ENCODE measurements at regions not wholly inside any gene's neighbourhood (a gene's known extent, or its start where the extent isn't known, plus 50 kb on each side); places are given as distances from the start of the nearest gene placed in this dataset.

DNA sequence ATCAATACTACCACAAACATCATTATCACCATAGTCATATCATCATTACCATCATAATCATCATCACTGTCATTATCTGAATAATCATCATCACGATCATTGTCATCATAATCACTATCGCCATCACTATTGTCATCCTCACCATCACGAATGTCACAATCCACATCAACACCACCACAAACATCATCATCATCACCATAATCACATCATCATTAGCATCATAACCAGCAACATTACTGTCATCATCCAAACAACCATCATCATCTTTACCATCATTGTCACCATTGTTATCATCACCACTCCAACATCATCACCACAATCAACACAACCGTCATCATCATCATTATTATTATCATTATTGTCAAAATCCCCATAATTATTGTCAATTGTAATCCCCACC, 61.2 kb downstream of the MBD3L1 start:
- DNase-seq (ENCODE audit: low spot score), result no peak

DNA sequence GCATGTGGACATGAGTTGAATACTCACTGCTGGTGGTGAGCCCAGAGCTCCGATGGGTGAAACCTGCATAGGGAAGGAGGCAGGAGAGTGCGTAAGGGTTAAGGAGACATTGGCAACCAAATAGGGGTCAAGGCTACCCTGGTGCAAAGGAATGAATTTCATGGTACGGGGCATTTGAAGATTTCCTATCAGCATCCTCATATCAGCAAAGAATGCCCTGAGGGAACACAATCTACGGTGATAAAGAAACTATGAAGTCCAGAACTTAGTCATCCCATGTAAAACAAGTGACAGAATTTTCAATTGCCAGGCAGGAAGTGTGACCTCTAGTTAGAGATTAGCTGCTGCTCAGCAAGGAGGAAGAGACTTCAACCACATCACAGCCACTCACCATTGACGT, 64.9 kb downstream of the MBD3L1 start:
- DNase-seq (ENCODE audit: low spot score), result peak; percentile 31

DNA sequence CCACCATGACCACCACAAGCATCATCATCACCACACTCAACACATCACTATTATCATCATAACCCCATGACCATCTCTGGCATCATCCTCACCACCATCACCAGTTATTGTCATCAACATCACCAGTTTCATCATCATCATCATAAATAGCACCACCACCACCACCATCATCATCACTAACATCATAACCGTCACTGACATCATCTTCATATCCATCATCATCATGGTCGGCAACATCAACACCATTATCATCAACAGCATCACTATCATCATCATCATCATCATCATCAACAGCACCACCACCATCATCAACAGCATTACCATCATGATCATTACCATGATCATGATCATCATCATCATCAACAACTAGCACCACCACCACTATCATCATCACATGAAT, 67.2 kb downstream of the MBD3L1 start:
- no peak for DNase-seq (ENCODE audit: low spot score)

DNA sequence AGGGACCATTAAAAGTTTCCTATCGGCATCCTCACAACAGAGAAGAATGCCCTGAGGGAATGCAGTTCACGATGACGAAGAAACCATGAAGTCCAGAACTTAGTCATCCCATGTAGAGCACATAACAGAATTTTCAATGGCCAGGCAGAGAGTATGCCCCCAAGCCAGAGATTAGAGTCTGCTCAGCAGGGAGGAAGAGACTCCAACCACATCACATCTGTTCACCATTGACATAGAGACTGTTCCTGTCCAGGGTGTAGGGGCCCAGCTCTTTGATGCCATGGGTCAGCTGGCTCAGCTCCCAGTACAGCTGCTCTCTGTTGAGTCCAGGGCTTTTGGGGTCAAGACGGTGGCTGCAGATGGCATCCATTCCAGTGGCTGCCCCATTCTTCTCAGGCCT, 68.2 kb downstream of the MBD3L1 start:
- no peak for DNase-seq (ENCODE audit: low spot score)

DNA sequence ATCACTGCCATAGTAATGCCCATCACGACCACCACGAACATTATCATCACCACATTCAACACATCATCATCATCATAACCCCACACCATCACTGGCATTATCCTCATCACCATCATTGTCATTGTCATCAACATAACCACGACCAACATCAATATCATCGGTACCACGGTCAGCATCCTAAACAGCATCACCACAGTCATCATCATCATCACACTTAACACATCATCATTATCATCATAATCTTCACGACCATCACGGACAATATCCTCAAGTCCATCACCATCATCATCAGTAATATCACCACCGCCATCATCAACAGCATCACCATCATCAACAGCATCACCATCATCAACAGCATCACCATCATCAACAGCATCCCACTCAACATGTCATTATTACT, 70.3 kb downstream of the MBD3L1 start:
- no peak for DNase-seq (ENCODE audit: low spot score)

DNA sequence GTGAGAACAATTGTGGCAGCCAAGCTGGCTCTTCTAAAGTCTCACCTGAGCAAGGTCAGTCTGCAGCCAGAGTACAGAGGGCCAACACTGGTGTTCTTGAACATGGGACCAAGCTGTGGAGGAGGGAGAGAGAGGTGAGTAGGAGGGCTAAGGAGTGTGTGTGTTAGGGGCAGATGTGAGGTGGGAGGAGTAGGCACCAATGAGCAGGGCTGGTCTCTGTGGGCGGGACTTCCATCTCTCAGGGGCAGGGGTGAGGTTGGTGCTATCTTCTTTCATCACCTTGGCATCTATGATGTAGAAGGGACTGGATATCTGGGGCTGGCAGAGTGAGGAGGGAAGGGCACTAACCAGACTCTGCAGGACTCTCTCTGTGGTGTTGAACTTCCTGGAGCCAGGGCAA, 72.4 kb downstream of the MBD3L1 start:
- no peak for DNase-seq (ENCODE audit: low spot score)

DNA sequence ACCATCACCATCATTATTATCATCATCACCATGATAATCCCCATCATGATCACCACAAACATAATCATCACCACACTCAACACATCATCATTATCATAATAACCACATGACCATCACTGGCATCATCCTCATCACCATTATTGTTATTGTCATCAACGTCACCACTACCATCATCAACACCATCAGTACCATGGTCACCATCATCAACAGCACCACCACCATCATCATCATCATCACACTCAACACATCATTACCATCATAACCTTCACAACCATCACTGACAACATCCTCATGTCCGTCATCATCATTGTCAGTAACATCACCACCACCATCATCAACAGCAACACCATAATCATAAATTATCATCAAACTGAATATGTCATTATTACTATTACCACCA, 73.2 kb downstream of the MBD3L1 start:
- no peak for DNase-seq (ENCODE audit: low spot score)

DNA sequence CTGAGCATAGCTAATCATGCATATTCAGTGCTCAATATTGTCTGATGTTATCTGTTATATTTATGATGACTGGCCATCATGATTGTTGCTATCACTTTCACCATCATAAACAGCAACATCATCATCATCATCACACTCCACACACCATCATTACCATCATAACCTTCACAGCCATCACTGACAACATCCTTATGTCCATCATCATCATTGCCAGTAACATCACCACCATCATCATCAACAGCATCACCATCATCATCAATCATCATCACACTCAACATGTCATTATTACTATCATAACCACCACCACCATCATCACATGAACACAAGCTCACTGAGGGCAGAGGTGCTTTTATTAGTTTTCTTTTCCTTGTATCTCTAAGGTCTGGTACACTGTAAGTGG, 75.9 kb downstream of the MBD3L1 start:
- DNase-seq (ENCODE audit: low spot score), result no peak

DNA sequence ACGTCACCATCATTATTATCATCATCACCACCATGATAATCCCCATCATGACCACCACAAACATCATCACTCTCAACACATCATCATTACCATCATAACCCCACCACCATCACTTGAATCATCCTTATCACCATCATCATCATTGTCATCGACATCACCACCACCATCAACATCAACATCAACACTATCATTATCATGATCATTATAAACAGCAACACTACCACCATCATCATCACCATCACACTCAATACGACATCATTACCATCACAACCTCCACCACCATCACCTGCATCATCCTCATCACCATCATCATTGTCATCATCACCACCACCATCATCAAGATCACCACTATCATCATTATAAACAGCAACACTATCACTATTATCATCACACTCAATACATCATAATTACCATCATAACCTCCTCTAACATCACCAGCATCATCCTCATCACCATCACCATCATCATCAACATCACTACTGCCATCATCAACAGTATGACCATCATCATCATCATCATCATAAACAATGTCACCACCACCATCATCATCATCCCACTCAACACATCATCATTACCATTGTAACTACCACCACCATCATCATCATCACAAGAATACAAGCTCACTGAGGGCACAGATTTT, 78.7 kb downstream of the MBD3L1 start:
- DNase-seq (ENCODE audit: low spot score), result no peak

DNA sequence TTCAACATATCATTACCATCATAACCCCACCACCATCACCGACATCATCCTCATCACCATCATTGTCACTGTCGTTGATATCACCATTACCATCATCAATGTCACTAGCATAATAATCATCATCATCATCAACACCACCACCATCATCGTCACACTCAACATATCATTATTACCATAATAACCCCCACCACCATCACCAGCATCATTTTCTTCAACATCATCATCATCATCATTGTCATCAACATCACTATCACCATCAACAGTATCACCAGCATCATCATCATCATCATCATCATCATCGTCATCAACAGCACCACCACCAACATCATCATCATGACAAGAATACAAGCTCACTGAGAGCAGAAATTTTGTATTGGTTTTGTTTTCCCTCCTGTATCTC, 83.8 kb downstream of the MBD3L1 start:
- DNase-seq (ENCODE audit: low spot score), result no peak

DNA sequence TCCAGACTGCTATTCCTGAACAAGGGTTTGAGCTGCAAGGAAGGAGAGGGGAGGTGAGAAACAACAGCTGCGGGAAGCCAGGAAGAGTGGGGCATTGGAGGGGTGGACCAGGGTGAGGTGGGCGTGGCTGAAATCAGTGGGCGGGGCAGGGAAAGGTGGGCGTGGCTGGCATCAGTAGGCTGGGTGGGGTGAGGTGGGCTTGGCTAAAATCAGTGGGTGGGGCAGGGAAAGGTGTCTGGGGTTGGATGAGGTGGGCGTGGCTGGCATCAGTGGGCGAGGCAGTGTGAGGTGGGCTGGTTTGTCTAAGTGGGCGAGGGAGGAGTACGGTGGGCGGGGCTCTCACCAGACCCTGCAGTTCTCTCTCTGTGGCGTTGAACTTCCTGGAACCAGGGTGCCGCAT, 87.6 kb downstream of the MUC16 start:
- no peak for DNase-seq (ENCODE audit: low spot score)

DNA sequence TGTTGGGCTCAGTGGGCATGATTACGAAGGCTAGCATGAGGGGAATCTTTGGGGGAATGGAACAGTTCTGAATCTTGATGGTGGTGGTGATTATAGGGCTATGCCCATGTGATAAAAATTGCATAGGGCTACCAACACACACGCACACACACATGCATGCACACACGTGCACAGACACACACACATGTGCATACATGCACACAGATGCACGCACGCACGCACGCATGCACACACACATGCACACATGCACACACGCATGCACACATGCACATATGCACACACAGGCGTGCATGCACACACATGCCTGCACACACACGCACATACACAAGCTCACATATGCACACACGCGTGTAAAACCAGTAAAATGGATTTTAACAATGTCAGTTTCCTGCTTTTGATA, 85.9 kb downstream of the MUC16 start:
- no peak for DNase-seq (ENCODE audit: low spot score)

DNA sequence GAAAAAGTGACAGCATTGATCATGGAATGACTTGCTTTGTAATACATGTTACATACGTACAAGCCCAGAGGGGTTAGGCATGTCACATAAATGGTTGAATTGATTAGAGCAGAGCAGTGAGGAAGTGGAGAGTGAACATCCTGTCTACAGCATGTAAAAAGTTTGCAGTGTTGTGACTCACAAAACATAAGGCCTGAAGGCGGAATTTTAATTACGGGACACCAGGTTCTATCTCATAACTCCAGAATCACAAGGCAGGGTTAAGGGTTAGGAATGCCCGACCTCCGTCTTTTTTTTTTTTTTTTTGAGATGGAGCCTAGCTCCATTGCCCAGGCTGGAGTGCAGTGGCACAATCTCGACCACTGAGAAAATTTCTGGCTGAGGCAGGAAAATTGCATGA, 83.9 kb downstream of the MUC16 start:
- DNase-seq (ENCODE audit: low spot score), result no peak

DNA sequence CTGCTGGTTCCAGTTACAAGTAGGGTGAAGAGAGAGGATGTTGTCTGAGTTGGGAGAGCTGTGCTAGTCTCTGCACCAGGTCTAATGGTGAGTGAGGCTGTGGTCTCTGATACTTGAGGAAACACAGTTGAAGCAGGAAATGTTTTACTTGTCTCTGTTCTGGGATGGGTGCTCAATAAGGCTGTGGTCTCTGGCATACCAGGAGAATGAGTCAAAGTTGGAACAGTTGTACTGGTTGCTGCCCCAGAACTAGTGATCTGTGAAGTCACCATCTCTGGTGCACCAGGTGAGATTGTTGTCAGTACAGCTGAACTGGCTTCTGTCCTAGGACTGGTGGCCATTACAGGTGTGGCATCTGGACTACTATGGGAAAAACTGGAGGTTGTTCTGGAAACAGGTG, 74.7 kb downstream of the MUC16 start:
- DNase-seq (ENCODE audit: low spot score), result peak; percentile 68

DNA sequence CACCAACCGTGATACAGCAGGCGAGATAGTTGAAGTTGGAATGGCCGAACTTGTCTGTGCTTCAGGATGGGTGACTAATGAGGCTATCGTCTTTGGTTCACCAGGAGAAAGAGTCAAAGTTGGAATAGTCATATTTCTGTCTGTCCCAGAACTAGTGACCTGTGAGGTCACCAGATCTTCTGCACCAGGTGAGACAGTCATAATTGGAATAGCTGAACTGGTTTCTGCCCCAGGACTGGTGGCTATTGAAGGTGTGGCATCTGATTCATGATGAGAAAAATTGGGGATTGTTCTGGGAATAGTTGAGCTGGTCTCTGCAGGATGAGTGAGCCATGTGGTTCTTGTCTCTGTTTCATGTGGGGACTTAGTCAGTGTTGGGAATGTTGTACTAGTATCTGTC, 71.6 kb downstream of the MUC16 start:
- DNase-seq (ENCODE audit: low spot score), result peak; percentile 30

Data from SW480 (cell line).